ENCODE measurements at regions not wholly inside any gene's neighbourhood (a gene's known extent, or its start where the extent isn't known, plus 50 kb on each side); places are given as distances from the start of the nearest gene placed in this dataset.

- no peak for DNase-seq
Measured at GRCh38 chr4:108520807-108521206, 99.6 kb upstream of the RPL34 start.

GRCh38 chr4:108519911-108520601, 100.3 kb upstream of the RPL34 start:
- DNase-seq = no peak

GRCh38 chr4:108519208-108519833, 101.1 kb upstream of the RPL34 start:
- DNase-seq = no peak

DNA sequence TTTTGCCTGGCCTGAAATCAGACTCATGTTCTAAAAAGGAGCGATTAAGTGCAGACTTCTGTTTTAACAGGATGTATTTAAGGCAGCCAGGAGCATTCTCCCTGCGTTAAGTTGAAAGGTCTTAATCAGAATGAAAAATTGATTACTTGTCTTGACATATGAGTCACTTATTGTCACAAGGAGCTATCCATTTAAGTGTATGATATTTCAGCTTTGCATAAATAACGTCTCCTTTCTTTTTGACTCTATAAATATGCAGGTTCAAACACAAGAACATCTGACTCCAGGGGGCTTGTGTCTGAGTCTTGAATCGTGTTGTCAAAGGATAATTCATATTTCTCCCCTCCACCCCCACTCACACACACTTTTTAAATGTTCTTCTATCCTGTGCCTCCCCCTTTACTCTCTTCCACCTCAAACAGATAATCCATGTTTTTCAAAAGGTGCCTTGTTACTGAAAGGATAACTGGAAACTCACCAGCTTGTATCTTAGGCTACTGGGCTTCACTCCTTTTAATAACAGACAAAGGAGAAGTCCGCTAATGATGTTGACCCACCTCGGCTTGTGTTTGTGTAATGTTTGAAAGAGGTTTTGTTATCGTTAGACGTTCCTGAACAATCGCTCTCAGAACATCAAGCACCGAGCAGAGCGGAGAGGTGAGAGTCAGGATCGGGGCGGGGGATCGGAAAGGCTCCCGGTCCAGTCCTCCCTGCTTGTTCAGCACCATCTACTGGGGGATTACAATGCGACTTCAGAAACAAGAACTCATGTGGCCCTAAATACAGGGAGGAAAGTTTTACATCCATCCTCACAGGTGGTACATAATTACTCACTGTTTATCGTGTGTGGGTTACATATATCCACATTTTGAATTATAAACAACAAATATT, 107.5 kb upstream of the RPL34 start:
- peak; percentile 59 for DNase-seq

DNA sequence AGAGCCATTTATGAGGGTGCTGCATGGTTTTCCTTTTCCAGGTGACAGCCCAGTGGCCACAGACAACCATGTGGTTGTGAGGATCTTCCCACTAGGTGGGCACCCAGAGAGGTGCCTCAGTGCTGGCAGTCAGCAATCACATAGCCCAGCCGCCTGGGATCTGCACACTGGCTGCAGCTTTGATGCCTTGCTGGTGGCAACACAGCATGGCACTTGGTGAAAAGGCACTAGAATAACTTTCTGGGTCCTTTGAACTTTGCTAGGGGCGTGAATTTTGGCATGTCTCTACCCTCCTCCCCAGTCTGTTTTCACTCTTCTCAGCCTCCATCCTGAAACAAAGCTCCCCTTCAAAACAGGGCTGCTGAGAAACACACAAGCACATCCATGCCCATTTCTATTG, 108.8 kb upstream of the RPL34 start:
- DNase-seq = no peak

DNA sequence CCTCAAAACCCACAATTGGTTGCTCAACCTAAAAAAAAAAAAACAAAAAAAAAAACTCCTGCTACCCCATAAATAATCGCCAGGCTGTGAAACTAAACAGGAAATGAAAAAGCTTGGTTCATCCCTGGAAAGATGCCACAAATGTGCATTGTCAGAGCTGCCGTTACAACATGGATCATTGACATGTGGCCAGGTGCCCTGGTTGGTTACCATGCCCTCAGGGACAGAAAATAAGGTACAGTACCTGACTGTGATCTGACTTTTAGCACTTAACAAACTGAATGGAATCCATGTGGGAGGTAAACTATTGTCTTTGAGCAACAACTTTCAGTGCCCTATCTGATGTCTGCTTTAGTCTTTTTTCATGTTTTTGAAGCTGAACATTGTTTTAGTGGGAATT, 118.0 kb upstream of the RPL34 start:
- DNase-seq = no peak

- no peak for DNase-seq
Measured at GRCh38 chr4:108498925-108499324, 121.5 kb upstream of the RPL34 start.

DNA sequence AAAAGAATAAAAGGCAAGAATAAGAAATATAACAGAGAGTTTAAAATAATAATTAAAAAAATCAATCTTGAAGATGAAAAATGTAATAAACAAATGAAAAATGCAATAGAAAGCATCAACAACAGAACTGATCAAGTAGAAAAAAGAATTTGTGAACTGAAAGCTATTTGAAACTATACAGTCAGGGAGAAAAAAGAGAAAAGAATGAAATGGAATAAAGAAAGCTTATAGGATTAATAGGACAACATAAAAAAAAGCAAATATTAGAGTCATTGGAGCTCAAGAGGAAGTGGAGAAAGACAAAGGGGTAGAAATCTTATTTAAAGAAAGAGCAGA, 126.8 kb upstream of the RPL34 start:
- no peak for DNase-seq

GRCh38 chr4:108492816-108493595, 127.4 kb upstream of the RPL34 start:
- peak; percentile 22 for DNase-seq

DNA sequence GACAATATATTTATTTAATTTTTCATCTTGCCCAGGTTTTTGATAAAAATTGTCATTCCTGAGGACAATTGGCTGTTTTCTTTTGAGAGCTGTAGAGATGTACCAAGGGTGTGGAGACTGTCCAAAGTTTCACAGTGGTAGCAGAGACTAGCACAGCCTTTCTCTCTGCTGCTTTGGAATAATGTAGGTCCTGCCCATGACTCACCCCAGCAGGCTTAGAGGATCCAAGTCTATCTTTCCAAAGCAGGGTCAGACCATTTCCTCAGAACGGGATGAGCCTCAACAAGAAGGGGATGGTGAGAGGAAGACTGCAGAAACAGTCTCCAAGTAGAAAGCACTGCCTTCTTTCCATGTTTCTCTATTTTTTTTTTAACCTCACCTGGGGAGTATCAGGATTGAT, 131.5 kb upstream of the RPL34 start:
- peak; percentile 21 for DNase-seq

DNA sequence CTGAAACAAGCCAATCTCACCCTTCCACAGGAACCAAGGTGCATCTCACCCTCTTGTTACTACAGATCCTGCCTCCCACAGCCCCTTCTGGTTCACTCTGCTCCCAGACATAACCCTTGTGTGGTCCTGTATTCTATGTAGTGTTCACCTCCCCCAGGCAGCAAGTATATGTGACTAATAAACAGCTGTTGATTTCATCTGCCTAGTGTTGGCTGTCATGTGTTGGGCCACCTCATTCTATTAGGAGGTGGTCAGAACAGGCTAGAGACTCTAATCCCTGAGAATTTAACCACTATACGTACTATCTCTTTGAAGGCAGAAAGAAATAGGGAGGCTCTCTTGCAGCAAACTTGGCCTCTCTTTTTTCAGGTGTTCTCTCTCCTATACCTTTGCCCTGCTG, 134.3 kb upstream of the RPL34 start:
- no peak for DNase-seq

DNA sequence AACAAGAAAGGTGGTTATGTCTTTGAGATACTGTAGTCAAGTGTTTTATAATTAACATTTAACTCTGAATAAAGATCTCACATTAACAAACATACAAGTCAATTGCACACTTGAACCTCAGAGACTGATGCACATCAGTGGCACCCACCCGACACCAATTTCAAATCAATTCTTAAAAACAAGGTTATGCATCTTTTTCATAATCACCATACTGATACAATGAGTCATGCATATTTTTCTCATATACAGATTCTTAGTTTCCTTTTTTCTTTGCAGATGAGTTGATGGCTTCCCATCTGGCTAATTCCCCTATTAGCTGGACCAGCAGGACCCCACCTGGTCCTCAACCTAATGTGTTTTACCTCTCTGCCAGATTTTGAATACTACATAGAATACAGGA, 136.2 kb upstream of the RPL34 start:
- DNase-seq = peak; percentile 30

GRCh38 chr4:108483650-108484049, 136.7 kb upstream of the RPL34 start:
- no peak for DNase-seq

GRCh38 chr4:108483079-108483478, 137.3 kb upstream of the RPL34 start:
- DNase-seq = peak; percentile 25

- no peak for DNase-seq
Measured at GRCh38 chr4:108480881-108481280, 139.5 kb upstream of the RPL34 start.

DNA sequence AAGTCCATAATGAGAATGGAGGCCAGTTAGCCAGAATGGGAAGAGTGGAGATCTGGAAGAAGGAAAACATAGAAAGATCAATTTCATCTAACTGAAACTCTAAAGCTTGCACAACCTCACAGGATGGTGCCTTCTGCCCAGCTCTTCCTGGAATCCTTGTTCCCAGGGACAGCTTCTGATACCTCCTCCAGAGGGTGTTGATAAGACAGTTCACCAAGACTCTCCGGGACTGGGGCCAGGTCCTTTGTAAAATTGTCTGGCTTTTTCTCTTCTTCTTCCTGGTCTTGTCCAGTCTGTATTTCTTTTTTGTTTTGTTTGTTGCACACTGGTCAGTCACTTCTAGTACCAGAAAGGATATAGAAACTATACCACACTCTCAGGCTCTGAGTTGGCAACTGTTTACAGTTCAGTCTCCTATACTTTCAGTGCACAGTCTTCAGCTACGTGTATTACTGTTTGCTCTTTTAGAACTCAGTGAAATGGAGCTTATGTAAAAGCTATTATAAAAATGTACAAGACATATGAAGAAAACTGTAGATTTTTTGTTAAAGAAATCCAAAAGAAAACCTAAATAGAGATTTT, 142.8 kb upstream of the RPL34 start:
- no peak for DNase-seq

DNA sequence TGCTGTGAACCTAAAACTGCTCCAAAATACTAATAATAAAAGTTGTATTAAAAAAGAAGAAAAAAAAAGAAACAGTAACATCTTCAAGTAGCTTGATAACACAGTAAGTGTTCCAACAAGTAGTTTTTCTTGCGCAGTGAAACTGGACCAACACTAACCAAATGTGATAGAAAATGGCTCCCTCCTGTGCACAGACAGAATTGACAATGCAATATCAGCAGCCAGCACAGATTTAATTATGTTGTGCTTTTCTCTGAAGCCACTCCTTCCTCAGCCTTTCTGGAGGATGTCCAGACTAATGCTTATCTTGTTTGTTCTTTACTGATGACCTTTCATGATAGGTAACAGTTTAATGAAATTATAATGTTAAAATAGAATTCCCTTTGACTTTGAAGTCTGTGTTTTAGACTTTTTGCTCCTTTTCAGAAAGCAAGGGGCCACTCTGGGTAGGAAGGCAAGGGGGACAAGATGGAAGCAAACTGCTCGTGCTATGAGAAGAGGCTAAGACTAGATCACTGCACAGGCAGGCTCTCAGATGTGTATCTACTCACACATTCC, 147.1 kb upstream of the RPL34 start:
- no peak for DNase-seq

DNA sequence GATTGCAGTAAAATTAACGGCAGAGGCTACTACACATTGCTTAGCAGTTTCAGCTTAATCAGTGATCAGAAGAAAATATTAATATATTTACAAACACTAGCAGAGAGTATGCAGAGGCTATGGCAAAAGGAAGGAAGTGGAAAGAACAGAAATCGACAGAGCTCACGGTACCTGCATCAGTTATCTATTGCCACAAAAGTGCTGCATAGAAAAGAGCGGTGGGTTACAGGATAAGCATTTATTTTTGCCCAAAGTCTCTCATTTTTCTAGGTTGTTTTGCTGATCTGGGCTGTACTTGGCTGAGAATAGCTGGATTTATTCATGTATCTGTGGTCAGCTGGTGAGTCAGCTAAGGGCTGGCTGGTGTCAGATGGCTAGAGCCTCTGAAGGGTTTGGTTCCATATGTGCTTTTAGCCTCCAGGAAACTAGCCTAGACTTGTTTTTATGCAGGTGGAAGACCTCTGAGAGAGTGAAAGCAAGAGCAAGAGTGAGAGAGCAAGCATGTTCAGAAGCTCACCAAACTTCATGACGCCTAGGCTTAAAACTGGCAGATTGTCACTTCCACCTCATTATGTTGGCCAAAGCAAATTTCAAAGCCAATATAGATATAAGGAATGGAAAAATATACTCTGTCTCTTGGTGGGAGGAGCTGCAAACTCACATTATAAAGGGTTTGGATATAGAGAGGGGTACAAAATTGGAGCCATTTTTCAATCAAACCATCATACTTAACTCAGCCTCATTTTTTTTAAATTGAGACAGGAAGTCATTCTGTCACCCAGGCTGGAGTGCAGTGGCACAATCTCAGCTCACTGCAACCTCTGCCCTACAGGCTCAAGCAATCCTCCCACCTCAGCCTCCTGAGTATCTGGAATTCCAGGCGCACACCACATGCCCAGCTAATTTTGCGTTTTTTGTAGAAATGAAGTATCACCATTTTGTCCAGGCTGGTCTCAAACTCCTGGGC, 153.2 kb upstream of the RPL34 start:
- DNase-seq = peak; percentile 73

DNA sequence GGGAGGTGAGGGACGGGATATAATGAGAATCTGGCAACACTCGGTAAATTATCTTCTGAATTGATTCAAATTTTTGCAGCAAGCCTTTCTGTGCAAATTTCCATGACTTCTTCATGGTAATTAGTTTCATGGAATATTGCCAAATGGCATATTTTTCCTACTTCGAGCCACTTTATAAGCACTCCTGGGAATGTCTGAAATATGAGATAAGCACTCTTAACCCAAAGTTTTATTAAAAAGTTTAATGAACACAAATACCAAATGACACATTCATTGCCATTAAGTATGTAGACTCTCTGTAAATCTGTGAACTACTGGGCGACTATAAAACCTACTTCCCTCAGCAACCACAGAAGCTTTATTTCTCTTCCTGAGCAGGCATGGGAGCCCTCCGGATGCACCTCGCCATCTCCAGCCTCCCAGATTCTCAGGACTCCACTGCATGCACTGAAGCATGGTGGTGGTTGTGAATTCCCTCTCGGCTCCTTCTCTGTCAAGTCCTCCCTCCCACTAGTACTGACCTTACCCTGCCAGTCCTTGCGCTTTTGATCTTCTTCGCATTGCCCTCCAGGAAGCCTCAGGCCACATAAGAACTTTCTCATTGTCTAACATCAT, 154.4 kb upstream of the RPL34 start:
- no peak for DNase-seq

DNA sequence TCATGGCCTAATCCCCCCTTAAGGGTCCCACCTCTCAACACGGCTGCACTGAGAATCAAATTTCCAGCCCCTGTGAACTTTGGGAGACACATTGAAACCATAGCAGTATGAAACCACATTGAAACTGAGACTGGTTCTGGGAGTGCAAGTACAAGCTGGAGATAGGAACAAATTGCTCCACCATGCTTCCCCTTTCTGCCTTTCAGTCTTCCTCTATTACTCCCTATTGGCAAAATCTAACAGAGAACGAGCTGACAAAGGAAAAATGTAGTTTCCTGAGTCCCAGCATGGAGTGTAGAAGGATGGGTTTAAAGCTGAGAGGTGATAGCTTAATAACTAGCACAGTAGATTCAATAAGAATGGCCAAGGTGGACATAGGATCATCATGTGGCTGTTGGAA, 161.7 kb upstream of the RPL34 start:
- no peak for DNase-seq

GRCh38 chr4:108454227-108454626, 166.1 kb upstream of the RPL34 start:
- no peak for DNase-seq

Data from fibroblast of upper back skin (primary cell).